ENCODE measurements at regions not wholly inside any gene's neighbourhood (a gene's known extent, or its start where the extent isn't known, plus 50 kb on each side); places are given as distances from the start of the nearest gene placed in this dataset.

GRCh38 chr18:29501952-29502351 lies 1325.0 kb upstream of the CDH2 start:
- Mint-ChIP-seq H3K36me3 (ENCODE audit: low read depth) (0 out of 2 replicates have a peak, but pooled peaks cover 4% of the 10 kb centered on the region), H3K9me3 (no peaks in the 10 kb centered on the region), H3K4me3 (no peak overlapping the region), H3K27ac (peak overlapping the region; percentile 45), H3K4me1 (ENCODE audit: low read depth) (peaks cover 14% of the 10 kb centered on the region), H3K27me3 (ENCODE audit: insufficient read depth) (no peaks in the 10 kb centered on the region)
- no peak for TF ChIP-seq CTCF (IDR thresholded peaks at IDR 0.05)
- DNase-seq, result peak; percentile 72

- Mint-ChIP-seq H3K27me3 (ENCODE audit: insufficient read depth) (no peaks in the 10 kb centered on the region), H3K4me3 (no peak overlapping the region), H3K36me3 (ENCODE audit: low read depth) (0 out of 2 replicates have a peak, but pooled peaks cover 4% of the 10 kb centered on the region), H3K9me3 (no peaks in the 10 kb centered on the region), H3K4me1 (ENCODE audit: low read depth) (peaks cover under 1% of the 10 kb centered on the region; the same call in 1 of the 2 replicates), H3K27ac (no peak overlapping the region)
- TF ChIP-seq CTCF (IDR thresholded peaks at IDR 0.05), result no peak
- DNase-seq, result no peak
Observed at GRCh38 chr18:29496152-29496680, 1319.3 kb upstream of the CDH2 start.

- Mint-ChIP-seq H3K9me3 (no peaks in the 10 kb centered on the region), H3K27ac (no peak overlapping the region), H3K27me3 (ENCODE audit: insufficient read depth) (no peaks in the 10 kb centered on the region), H3K4me1 (ENCODE audit: low read depth) (no peaks in the 10 kb centered on the region), H3K4me3 (no peak overlapping the region), H3K36me3 (ENCODE audit: low read depth) (0 out of 2 replicates have a peak, but pooled peaks cover 4% of the 10 kb centered on the region)
- DNase-seq, result no peak
- no peak for TF ChIP-seq CTCF (IDR thresholded peaks at IDR 0.05)
Observed at GRCh38 chr18:29494371-29494770, 1317.4 kb upstream of the CDH2 start.

GRCh38 chr18:29491907-29492306 lies 1315.0 kb upstream of the CDH2 start:
- no peak for DNase-seq
- H3K9me3 Mint-ChIP-seq, result no peaks in the 10 kb centered on the region
- H3K4me3 Mint-ChIP-seq, result no peak overlapping the region
- TF ChIP-seq CTCF (IDR thresholded peaks at IDR 0.05), result no peak
- no peaks in the 10 kb centered on the region; the same call in 1 of the 2 replicates for H3K27me3 Mint-ChIP-seq (ENCODE audit: insufficient read depth)
- no peaks in the 10 kb centered on the region for H3K36me3 Mint-ChIP-seq (ENCODE audit: low read depth)
- H3K27ac Mint-ChIP-seq, result no peak overlapping the region
- H3K4me1 Mint-ChIP-seq (ENCODE audit: low read depth), result peaks cover 8% of the 10 kb centered on the region; the same call in 1 of the 2 replicates

- Mint-ChIP-seq H3K27ac (no peak overlapping the region), H3K36me3 (ENCODE audit: low read depth) (no peaks in the 10 kb centered on the region), H3K9me3 (no peaks in the 10 kb centered on the region), H3K4me1 (ENCODE audit: low read depth) (peaks cover 8% of the 10 kb centered on the region; the same call in 1 of the 2 replicates), H3K27me3 (ENCODE audit: insufficient read depth) (peaks cover 1% of the 10 kb centered on the region; the same call in 1 of the 2 replicates), H3K4me3 (no peak overlapping the region)
- TF ChIP-seq CTCF (IDR thresholded peaks at IDR 0.05), result no peak
- DNase-seq, result peak; percentile 7
Observed at GRCh38 chr18:29488617-29489016, 1311.7 kb upstream of the CDH2 start.

All from HFFc6 (cell line).